K562 (cell line): ENCODE measurements at regions not wholly inside any gene's neighbourhood (a gene's known extent, or its start where the extent isn't known, plus 50 kb on each side); places are given as distances from the start of the nearest gene placed in this dataset.
"Not testable (repeated sequence)": the region's sequence is repeated elsewhere in the genome, so short reads cannot be mapped to it uniquely, and the experiment has no call there.

ENCODE experiments used
- ETS1 ChIP-seq: conservative IDR thresholded peaks from 2 replicates; pipeline ENCODE4 v1.6.1; 2011; ENCODE audit warnings: low read depth, mild to moderate bottlenecking, low read length; ENCODE audit not compliant: control insufficient read depth
- MCM5 ChIP-seq: fragments of 450-650 bp; IDR thresholded peaks from 2 replicates; pipeline ENCODE4 v1.6.1; 2016; ENCODE audit warnings: low read depth
- NFE2L1 ChIP-seq: fragments of 450-650 bp; IDR thresholded peaks from 2 replicates; pipeline ENCODE4 v1.6.1; 2016; ENCODE audit warnings: missing genetic modification characterization, low read depth, mild to moderate bottlenecking, missing compliant biosample characterization, moderate library complexity, borderline replicate concordance
- POLR2AphosphoS5 ChIP-seq: IDR thresholded peaks from 2 replicates; pipeline ENCODE4 v1.6.1; 2011; ENCODE audit warnings: mild to moderate bottlenecking, low read depth, low read length, moderate library complexity; ENCODE audit not compliant: control insufficient read depth, insufficient read depth
- REST ChIP-seq, 2 experiments: fragments of 450-650 bp; formaldehyde crosslinking in 1 of 2; IDR thresholded peaks; 2 replicates each; pipeline versions ENCODE4 v1.4.0 to v1.6.1; 2014 to 2020; ENCODE audit warnings: mild to moderate bottlenecking in 2 of 2, borderline replicate concordance in 1 of 2, low read depth in 1 of 2
- ZBTB43 ChIP-seq: sonication (generic); formaldehyde crosslinking; IDR thresholded peaks from 2 replicates; pipeline ENCODE4 v1.8.0; 2023; ENCODE audit warnings: mild to moderate bottlenecking, missing genetic modification reagents

GRCh38 chr13:59076386-59076785 lies 1087.3 kb downstream of the DIAPH3 start:
- not testable (repeated sequence) for TF ChIP-seq MCM5; POLR2AphosphoS5; ZBTB43 (CRISPR knock-in tag); REST (IDR thresholded peaks at IDR 0.05; ENCODE audit: borderline replicate concordance); REST (CRISPR knock-in tag; IDR thresholded peaks at IDR 0.05; ENCODE audit: low read depth); NFE2L1 (tag); ETS1
